HEK293 (cell line): ENCODE measurements at regions not wholly inside any gene's neighbourhood (a gene's known extent, or its start where the extent isn't known, plus 50 kb on each side); places are given as distances from the start of the nearest gene placed in this dataset.

Experiments used
- CTCF ChIA-PET: fragments of 350-600 bp; formaldehyde crosslinking; extraction: SDS; loops from one replicate; lab custom pipeline; 2021; ENCODE audit warnings: antibody characterized with exemption; lab: Yijun Ruan, JAX
- POLR2A ChIA-PET: fragments of 300-600 bp; formaldehyde crosslinking; extraction: SDS; loops from one replicate; lab custom pipeline; 2020; ENCODE audit warnings: antibody characterized with exemption, inconsistent platforms; lab: Yijun Ruan, JAX
- H3K27ac ChIP-seq: fragments of 200-500 bp; sonication (Bioruptor generic); 2 replicates; pipeline ENCODE4 v1.5.1; 2014; ENCODE audit warnings: low read depth, low read length, control low read depth, inconsistent platforms; ENCODE audit errors: extremely low read depth
- H3K36me3 ChIP-seq, 2 experiments: fragments of 200-500 bp in 1 of 2; sonication (Bioruptor generic) in 1 of 2; 1 replicate in 1 of 2; 2 replicates in 1 of 2; pipeline ENCODE4 v1.5.1; 2014 to 2017; ENCODE audit warnings: inconsistent platforms in 2 of 2, low read length in 2 of 2; ENCODE audit not compliant: control insufficient read depth in 2 of 2, insufficient read depth in 1 of 2
- H3K4me1 ChIP-seq: fragments of 200-500 bp; sonication (Bioruptor generic); 2 replicates; pipeline ENCODE4 v1.5.1; 2014; ENCODE audit warnings: mild to moderate bottlenecking, low read length, inconsistent platforms; ENCODE audit not compliant: control insufficient read depth, insufficient read depth
- H3K4me3 ChIP-seq: 2 replicates; pipeline ENCODE4 v1.5.1; 2011; ENCODE audit warnings: low read depth, mild to moderate bottlenecking, control low read depth, low read length, moderate library complexity
- H3K9me3 ChIP-seq: fragments of 200-500 bp; sonication (Bioruptor generic); 2 replicates; pipeline ENCODE4 v1.5.1; 2014; ENCODE audit warnings: low read depth, low read length, inconsistent platforms; ENCODE audit not compliant: control insufficient read depth, insufficient read depth
- BCL11A ChIP-seq: fragments of 450-650 bp; formaldehyde crosslinking; IDR thresholded peaks from 2 replicates; pipeline ENCODE4 v1.5.1; 2016; ENCODE audit warnings: low read depth, missing biosample characterization, missing genetic modification characterization
- HOXA7 ChIP-seq: sonication (generic); formaldehyde crosslinking; IDR thresholded peaks from 2 replicates; pipeline ENCODE4 v1.8.1; 2022; ENCODE audit warnings: missing genetic modification reagents, borderline replicate concordance
- PATZ1 ChIP-seq: fragments of 450-650 bp; formaldehyde crosslinking; IDR thresholded peaks from 2 replicates; pipeline ENCODE4 v1.5.1; 2016; ENCODE audit warnings: missing biosample characterization, missing genetic modification characterization
- SALL2 ChIP-seq: fragments of 450-650 bp; formaldehyde crosslinking; IDR thresholded peaks from 2 replicates; pipeline ENCODE4 v1.5.0; 2017; ENCODE audit warnings: missing biosample characterization, mild to moderate bottlenecking, missing genetic modification characterization, borderline replicate concordance
- SCRT2 ChIP-seq: fragments of 450-650 bp; formaldehyde crosslinking; IDR thresholded peaks from 2 replicates; pipeline ENCODE4 v1.5.1; 2016; ENCODE audit warnings: missing biosample characterization, missing genetic modification characterization
- TSHZ1 ChIP-seq: fragments of 450-650 bp; formaldehyde crosslinking; IDR thresholded peaks from 2 replicates; pipeline ENCODE4 v1.5.1; 2016; ENCODE audit warnings: missing biosample characterization, missing genetic modification characterization, borderline replicate concordance
- ZFP41 ChIP-seq: fragments of 450-650 bp; formaldehyde crosslinking; IDR thresholded peaks from 2 replicates; pipeline ENCODE4 v1.5.1; 2016; ENCODE audit warnings: missing biosample characterization, missing genetic modification characterization, borderline replicate concordance
- ZIC2 ChIP-seq: fragments of 450-650 bp; formaldehyde crosslinking; IDR thresholded peaks from 2 replicates; pipeline ENCODE4 v1.5.1; 2016; ENCODE audit warnings: missing biosample characterization, missing genetic modification characterization
- ZNF112 ChIP-seq: fragments of 450-650 bp; formaldehyde crosslinking; IDR thresholded peaks from 2 replicates; pipeline ENCODE4 v1.5.0; 2017; ENCODE audit warnings: missing biosample characterization, missing genetic modification characterization
- ZNF132 ChIP-seq: fragments of 450-650 bp; formaldehyde crosslinking; IDR thresholded peaks from 2 replicates; pipeline ENCODE4 v1.5.1; 2017; ENCODE audit warnings: missing biosample characterization, missing genetic modification characterization, borderline replicate concordance
- ZNF140 ChIP-seq: fragments of 450-650 bp; formaldehyde crosslinking; IDR thresholded peaks from 2 replicates; pipeline ENCODE4 v1.5.1; 2016; ENCODE audit warnings: missing biosample characterization, missing genetic modification characterization
- ZNF169 ChIP-seq: fragments of 450-650 bp; formaldehyde crosslinking; IDR thresholded peaks from 2 replicates; pipeline ENCODE4 v1.5.1; 2016; ENCODE audit warnings: missing biosample characterization, missing genetic modification characterization
- ZNF18 ChIP-seq: fragments of 450-650 bp; formaldehyde crosslinking; IDR thresholded peaks from 2 replicates; pipeline ENCODE4 v1.5.1; 2016; ENCODE audit warnings: missing biosample characterization, missing genetic modification characterization
- ZNF2 ChIP-seq: fragments of 450-650 bp; formaldehyde crosslinking; IDR thresholded peaks from 2 replicates; pipeline ENCODE4 v1.5.1; 2016; ENCODE audit warnings: missing biosample characterization, missing genetic modification characterization
- ZNF324 ChIP-seq: fragments of 450-650 bp; formaldehyde crosslinking; IDR thresholded peaks from 2 replicates; pipeline ENCODE4 v1.5.1; 2016; ENCODE audit warnings: missing biosample characterization, missing genetic modification characterization
- ZNF510 ChIP-seq: fragments of 450-650 bp; formaldehyde crosslinking; IDR thresholded peaks from 2 replicates; pipeline ENCODE4 v1.5.1; 2018; ENCODE audit warnings: mild to moderate bottlenecking, missing genetic modification characterization, missing biosample characterization; ENCODE audit not compliant: insufficient replicate concordance
- ZNF514 ChIP-seq: fragments of 450-650 bp; formaldehyde crosslinking; IDR thresholded peaks from 2 replicates; pipeline ENCODE4 v1.5.1; 2016; ENCODE audit warnings: missing biosample characterization, missing genetic modification characterization
- ZNF621 ChIP-seq: fragments of 450-650 bp; formaldehyde crosslinking; IDR thresholded peaks from 2 replicates; pipeline ENCODE4 v1.5.1; 2017; ENCODE audit warnings: missing biosample characterization, missing genetic modification characterization
- ZNF692 ChIP-seq: fragments of 450-650 bp; formaldehyde crosslinking; IDR thresholded peaks from 2 replicates; pipeline ENCODE4 v1.5.1; 2016; ENCODE audit warnings: missing biosample characterization, missing genetic modification characterization
- ZNF76 ChIP-seq: fragments of 450-650 bp; formaldehyde crosslinking; IDR thresholded peaks from 2 replicates; pipeline ENCODE4; 2016; ENCODE audit warnings: low read depth, missing biosample characterization, missing genetic modification characterization, borderline replicate concordance
- ZNF768 ChIP-seq: fragments of 450-650 bp; formaldehyde crosslinking; IDR thresholded peaks from 2 replicates; pipeline ENCODE4 v1.5.1; 2018; ENCODE audit warnings: missing biosample characterization, mild to moderate bottlenecking, missing genetic modification characterization
- ZNF791 ChIP-seq: fragments of 450-650 bp; formaldehyde crosslinking; IDR thresholded peaks from 2 replicates; pipeline ENCODE4 v1.5.1; 2016; ENCODE audit warnings: missing biosample characterization, missing genetic modification characterization
- ZSCAN18 ChIP-seq: fragments of 450-650 bp; formaldehyde crosslinking; IDR thresholded peaks from 2 replicates; pipeline ENCODE4 v1.5.1; 2016; ENCODE audit warnings: missing biosample characterization, missing genetic modification characterization
- ZXDB ChIP-seq: fragments of 450-650 bp; formaldehyde crosslinking; IDR thresholded peaks from 2 replicates; pipeline ENCODE4 v1.5.1; 2016; ENCODE audit warnings: missing biosample characterization, missing genetic modification characterization

GRCh38 chr15:93719921-93720351 is 511.4 kb upstream of the MCTP2 start (continued):
- no peak for TF ChIP-seq TSHZ1 (tag by site-specific recombination)
- no peak for TF ChIP-seq PATZ1 (tag by site-specific recombination)
- TF ChIP-seq ZNF514 = no peak
- TF ChIP-seq BCL11A (tag by site-specific recombination) = no peak
- no peak for TF ChIP-seq ZIC2 (tag by site-specific recombination)
- TF ChIP-seq ZNF76 = no peak
- TF ChIP-seq ZNF18 (tag by site-specific recombination) = no peak
- TF ChIP-seq, all 188 proteins: peak for 0

GRCh38 chr15:93716615-93717231 is 514.6 kb upstream of the MCTP2 start:
- CTCF ChIA-PET = interaction anchor here (0.6 to 0.9 kb wide), 2 partner anchors 11 to 73 kb away, joined by 3 to 4 read pairs; no protein-coding TSS in a partner anchor
- no peak overlapping the region for H3K27ac ChIP-seq
- POLR2A ChIA-PET = no interaction called here
- no peak for TF ChIP-seq ZNF621 (tag by site-specific recombination)
- TF ChIP-seq ZSCAN18 = no peak
- TF ChIP-seq ZNF2 = no peak
- TF ChIP-seq ZNF510 (tag by site-specific recombination) = no peak
- TF ChIP-seq, all 188 proteins: peak for 0
- Histone ChIP-seq H3K36me3 (no peaks in the 10 kb centered on the region), H3K4me3 (no peak overlapping the region), H3K4me1 (peaks cover 4% of the 10 kb centered on the region; the same call in 1 of the 2 replicates), H3K9me3 (no peaks in the 10 kb centered on the region)

GRCh38 chr15:93709708-93710107 is 521.7 kb upstream of the MCTP2 start:
- Histone ChIP-seq H3K9me3 (no peaks in the 10 kb centered on the region), H3K36me3 (no peaks in the 10 kb centered on the region), H3K4me3 (no peak overlapping the region), H3K27ac (no peak overlapping the region), H3K4me1 (peaks cover 4% of the 10 kb centered on the region; the same call in 1 of the 2 replicates)
- CTCF ChIA-PET = interaction anchor here (1.2 to 1.3 kb wide), 2 partner anchors 265 to 410 kb away, joined by 3 to 5 read pairs; no protein-coding TSS in a partner anchor
- POLR2A ChIA-PET = no interaction called here
- TF ChIP-seq ZFP41 (no peak), ZNF791 (no peak), ZXDB (tag by site-specific recombination) (no peak), ZNF132 (no peak), SCRT2 (tag by site-specific recombination) (no peak), ZNF140 (no peak), ZNF169 (tag by site-specific recombination) (no peak), HOXA7 (CRISPR knock-in tag) (no peak), ZNF76 (no peak), ZNF692 (tag by site-specific recombination) (no peak), ZNF324 (tag by site-specific recombination) (no peak), ZNF768 (tag by site-specific recombination) (no peak), SALL2 (tag by site-specific recombination) (no peak), ZNF112 (tag by site-specific recombination) (no peak)
- TF ChIP-seq, all 188 proteins: peak for 0
